ENCODE measurements at regions not wholly inside any gene's neighbourhood (a gene's known extent, or its start where the extent isn't known, plus 50 kb on each side); places are given as distances from the start of the nearest gene placed in this dataset.

DNA sequence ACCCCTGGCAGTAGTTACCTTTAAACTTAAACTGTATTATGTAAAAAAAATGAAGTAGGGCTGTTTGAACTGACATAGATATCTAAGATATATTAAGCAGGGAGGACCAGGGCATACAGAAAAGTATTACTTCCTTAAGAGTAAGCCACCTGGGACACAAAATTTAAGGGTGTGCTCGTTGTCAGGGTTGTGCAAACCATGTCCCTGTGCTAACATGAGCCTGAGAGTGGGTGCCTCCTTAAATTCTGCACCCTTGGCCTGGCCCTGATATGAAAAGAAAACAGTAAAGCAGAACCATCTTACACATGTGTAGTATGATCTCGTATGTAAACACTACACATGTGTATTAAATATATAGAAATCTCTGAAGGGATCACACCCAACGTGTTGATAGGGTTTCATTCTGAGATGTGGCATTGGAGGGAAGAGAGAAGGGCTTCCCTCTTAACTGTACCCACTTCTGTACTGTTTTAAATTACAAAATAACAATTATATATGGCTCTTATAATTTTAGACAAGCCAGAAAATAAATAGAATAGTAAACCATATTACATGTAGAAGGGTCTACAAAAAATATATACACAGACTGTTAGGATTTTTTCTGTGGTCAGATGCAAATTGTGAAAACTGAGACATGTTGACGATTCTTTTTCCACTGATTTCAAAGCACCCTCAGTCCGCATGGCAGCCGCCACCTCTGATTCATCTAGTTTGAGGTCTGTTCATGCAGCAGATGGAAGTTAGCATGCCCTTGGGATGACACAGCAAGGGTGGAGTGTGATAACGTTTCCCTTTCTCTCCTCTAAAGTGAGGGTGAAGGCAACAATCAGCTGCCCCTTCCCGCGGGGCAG, 400.8 kb upstream of the PROK2 start:
- TF ChIP-seq, protein P1, sequence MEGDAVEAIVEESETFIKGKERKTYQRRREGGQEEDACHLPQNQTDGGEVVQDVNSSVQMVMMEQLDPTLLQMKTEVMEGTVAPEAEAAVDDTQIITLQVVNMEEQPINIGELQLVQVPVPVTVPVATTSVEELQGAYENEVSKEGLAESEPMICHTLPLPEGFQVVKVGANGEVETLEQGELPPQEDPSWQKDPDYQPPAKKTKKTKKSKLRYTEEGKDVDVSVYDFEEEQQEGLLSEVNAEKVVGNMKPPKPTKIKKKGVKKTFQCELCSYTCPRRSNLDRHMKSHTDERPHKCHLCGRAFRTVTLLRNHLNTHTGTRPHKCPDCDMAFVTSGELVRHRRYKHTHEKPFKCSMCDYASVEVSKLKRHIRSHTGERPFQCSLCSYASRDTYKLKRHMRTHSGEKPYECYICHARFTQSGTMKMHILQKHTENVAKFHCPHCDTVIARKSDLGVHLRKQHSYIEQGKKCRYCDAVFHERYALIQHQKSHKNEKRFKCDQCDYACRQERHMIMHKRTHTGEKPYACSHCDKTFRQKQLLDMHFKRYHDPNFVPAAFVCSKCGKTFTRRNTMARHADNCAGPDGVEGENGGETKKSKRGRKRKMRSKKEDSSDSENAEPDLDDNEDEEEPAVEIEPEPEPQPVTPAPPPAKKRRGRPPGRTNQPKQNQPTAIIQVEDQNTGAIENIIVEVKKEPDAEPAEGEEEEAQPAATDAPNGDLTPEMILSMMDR (IDR thresholded peaks at IDR 0.05), result no peak
- TF ChIP-seq POLR2AphosphoS5 (IDR thresholded peaks at IDR 0.05), result no peak
- TF ChIP-seq POLR2A (IDR thresholded peaks at IDR 0.05; ENCODE audit: low read depth), result no peak
- TF ChIP-seq EP300 (IDR thresholded peaks at IDR 0.05), result no peak
- intact Hi-C loops (cut with DNase I), result no loop called here
- Histone ChIP-seq H3K4me1 (peaks cover 0 to 7% (median 2%) of the 10 kb centered on the region in 4 donors), H3K9me3 (no peaks in the 10 kb centered on the region), H3K4me3 (no peak overlapping the region), H3K27me3 (no peaks in the 10 kb centered on the region), H3K36me3 (no peaks in the 10 kb centered on the region), H3K27ac (replicated peaks in 1 of 4) (no peak overlapping the region)
- DNase-seq (ENCODE audit: extremely low spot score), result no peak
- 58% methylated on average over 9 of the region's 9 CpGs for WGBS

DNA sequence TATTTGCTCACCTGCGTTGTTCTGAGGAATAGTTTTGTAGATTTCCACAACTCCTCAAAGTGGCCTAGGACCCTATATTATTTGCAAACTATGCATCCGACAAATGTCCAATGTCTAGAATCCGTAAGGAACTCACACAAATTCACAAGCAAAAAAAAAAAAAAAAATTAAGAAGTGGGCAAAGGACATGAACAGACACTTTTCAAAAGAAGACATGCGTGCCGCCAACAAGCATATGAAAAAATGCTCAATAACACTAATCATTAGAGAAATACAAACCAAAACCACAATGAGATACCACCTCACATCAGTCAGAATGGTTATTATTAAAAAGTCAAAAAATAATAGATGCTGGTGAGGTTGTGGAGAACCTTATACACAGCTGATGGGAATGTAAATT, 398.5 kb upstream of the PROK2 start:
- intact Hi-C loops (cut with DNase I), result no loop called here
- 91% methylated on average over 5 of the region's 5 CpGs for WGBS
- DNase-seq (ENCODE audit: extremely low spot score), result no peak
- Histone ChIP-seq H3K27me3 (no peaks in the 10 kb centered on the region), H3K4me3 (no peak overlapping the region), H3K4me1 (peaks cover 0 to 7% (median 2%) of the 10 kb centered on the region in 4 donors), H3K27ac (replicated peaks in 1 of 4) (no peak overlapping the region), H3K9me3 (no peaks in the 10 kb centered on the region), H3K36me3 (no peaks in the 10 kb centered on the region)
- TF ChIP-seq POLR2AphosphoS5 (IDR thresholded peaks at IDR 0.05) (no peak), POLR2A (IDR thresholded peaks at IDR 0.05; ENCODE audit: low read depth) (no peak), EP300 (IDR thresholded peaks at IDR 0.05) (no peak)
- TF ChIP-seq, protein P1 (IDR thresholded peaks at IDR 0.05), result no peak

DNA sequence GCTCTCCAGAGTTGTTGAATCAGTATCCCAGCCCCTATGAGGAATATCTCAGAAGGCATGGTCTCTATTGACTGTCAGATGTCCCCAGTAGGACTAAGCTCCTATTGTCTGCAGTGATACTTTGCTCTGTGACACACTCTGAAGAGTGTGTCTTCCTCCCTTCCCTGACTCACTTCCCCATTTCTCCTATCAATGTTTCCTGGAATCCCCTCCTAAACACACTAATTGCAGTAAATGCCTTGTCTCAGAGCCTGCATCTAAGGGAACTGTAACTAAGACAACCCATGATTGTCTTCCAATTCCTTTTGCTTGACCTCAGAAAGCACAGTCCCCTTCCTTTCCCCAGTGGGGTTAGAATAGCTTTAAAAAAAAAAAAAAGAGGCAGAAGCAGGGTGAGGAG, 397.3 kb upstream of the PROK2 start:
- no peak for DNase-seq (ENCODE audit: extremely low spot score)
- TF ChIP-seq POLR2A (IDR thresholded peaks at IDR 0.05; ENCODE audit: low read depth), result no peak
- TF ChIP-seq EP300 (IDR thresholded peaks at IDR 0.05), result no peak
- TF ChIP-seq POLR2AphosphoS5 (IDR thresholded peaks at IDR 0.05), result no peak
- TF ChIP-seq, protein P1 (IDR thresholded peaks at IDR 0.05), result no peak
- intact Hi-C loops (cut with DNase I), result no loop called here
- no peak overlapping the region for H3K27ac ChIP-seq (replicated peaks in 1 of 4)
- H3K9me3 ChIP-seq, result no peaks in the 10 kb centered on the region
- H3K27me3 ChIP-seq, result no peaks in the 10 kb centered on the region
- H3K4me3 ChIP-seq, result no peak overlapping the region
- peaks cover 2 to 19% (median 13%) of the 10 kb centered on the region in 4 donors for H3K4me1 ChIP-seq
- no peaks in the 10 kb centered on the region for H3K36me3 ChIP-seq

DNA sequence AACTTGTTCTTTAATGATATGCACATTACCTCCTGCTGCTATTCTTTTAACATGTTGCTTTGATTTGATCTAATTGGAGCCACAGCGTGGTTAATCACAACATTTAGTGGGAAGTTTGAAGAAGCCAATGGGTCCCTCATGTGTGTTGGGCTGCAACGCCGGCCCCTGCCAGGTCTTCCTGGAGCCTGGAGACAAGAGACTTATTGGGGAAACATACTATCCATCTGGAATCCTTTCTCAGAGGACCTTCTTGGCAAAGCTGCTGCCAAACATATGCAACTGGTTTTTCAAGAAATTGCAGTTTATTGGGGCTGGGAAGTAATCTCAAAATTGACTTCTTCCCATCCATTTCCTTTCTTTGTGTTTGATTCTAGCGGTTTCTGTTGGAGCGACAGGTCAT, 396.3 kb upstream of the PROK2 start:
- Histone ChIP-seq H3K27ac (replicated peaks in 1 of 4) (no peak overlapping the region), H3K36me3 (no peaks in the 10 kb centered on the region), H3K4me3 (no peak overlapping the region), H3K9me3 (no peaks in the 10 kb centered on the region), H3K27me3 (no peaks in the 10 kb centered on the region), H3K4me1 (peaks cover 10 to 25% (median 20%) of the 10 kb centered on the region in 4 donors)
- intact Hi-C loops (cut with DNase I), result no loop called here
- 58% methylated on average over 5 of the region's 5 CpGs for WGBS
- TF ChIP-seq EP300 (IDR thresholded peaks at IDR 0.05) (no peak), POLR2AphosphoS5 (IDR thresholded peaks at IDR 0.05) (no peak), POLR2A (IDR thresholded peaks at IDR 0.05; ENCODE audit: low read depth) (no peak)
- TF ChIP-seq, protein P1 (IDR thresholded peaks at IDR 0.05), result no peak
- DNase-seq (ENCODE audit: extremely low spot score), result no peak

Data from esophagus muscularis mucosa (tissue), 4 donors.